ENCODE measurements at regions not wholly inside any gene's neighbourhood (a gene's known extent, or its start where the extent isn't known, plus 50 kb on each side); places are given as distances from the start of the nearest gene placed in this dataset.

- Histone ChIP-seq H3K36me3 (ENCODE audit: low read depth) (no peaks in the 10 kb centered on the region), H3K9me3 (no peaks in the 10 kb centered on the region), H3K4me1 (ENCODE audit: low read depth) (no peaks in the 10 kb centered on the region), H3K4me3 (no peak overlapping the region)
- intact Hi-C loops (cut with DNase I, micrococcal nuclease), result no loop called here
- no peak for TF ChIP-seq CTCF (IDR thresholded peaks at IDR 0.05)
- no peak for DNase-seq
- no peak for ATAC-seq
Observed at GRCh38 chr9:105846825-105847224, 152.5 kb downstream of the TMEM38B start.

- DNase-seq, result no peak
- H3K4me1 ChIP-seq (ENCODE audit: low read depth), result no peaks in the 10 kb centered on the region
- intact Hi-C loops (cut with DNase I, micrococcal nuclease), result no loop called here
- H3K4me3 ChIP-seq, result no peak overlapping the region
- ATAC-seq, result no peak
- H3K9me3 ChIP-seq, result no peaks in the 10 kb centered on the region
- H3K36me3 ChIP-seq (ENCODE audit: low read depth), result no peaks in the 10 kb centered on the region
- no peak for TF ChIP-seq CTCF (IDR thresholded peaks at IDR 0.05)
Observed at GRCh38 chr9:105850852-105851500, 156.6 kb downstream of the TMEM38B start.

- no peaks in the 10 kb centered on the region for H3K36me3 ChIP-seq (ENCODE audit: low read depth)
- no peak for TF ChIP-seq CTCF (IDR thresholded peaks at IDR 0.05)
- intact Hi-C loops (cut with DNase I, micrococcal nuclease), result no loop called here
- DNase-seq (no peak), ATAC-seq (no peak)
- H3K4me3 ChIP-seq, result no peak overlapping the region
- H3K4me1 ChIP-seq (ENCODE audit: low read depth), result no peaks in the 10 kb centered on the region
- H3K9me3 ChIP-seq, result no peaks in the 10 kb centered on the region
Observed at GRCh38 chr9:105854026-105854782, 159.9 kb downstream of the TMEM38B start.

- intact Hi-C loops (cut with DNase I, micrococcal nuclease), result no loop called here
- no peaks in the 10 kb centered on the region for H3K9me3 ChIP-seq
- no peak for TF ChIP-seq CTCF (IDR thresholded peaks at IDR 0.05)
- no peaks in the 10 kb centered on the region for H3K36me3 ChIP-seq (ENCODE audit: low read depth)
- no peak overlapping the region for H3K4me3 ChIP-seq
- no peaks in the 10 kb centered on the region for H3K4me1 ChIP-seq (ENCODE audit: low read depth)
- no peak for ATAC-seq
- DNase-seq, result no peak
Observed at GRCh38 chr9:105854783-105855724, 160.7 kb downstream of the TMEM38B start.

GRCh38 chr9:105855987-105856386 lies 161.6 kb downstream of the TMEM38B start:
- no peaks in the 10 kb centered on the region for H3K4me1 ChIP-seq (ENCODE audit: low read depth)
- no peak for ATAC-seq
- no peak for TF ChIP-seq CTCF (IDR thresholded peaks at IDR 0.05)
- H3K36me3 ChIP-seq (ENCODE audit: low read depth), result no peaks in the 10 kb centered on the region
- intact Hi-C loops (cut with DNase I, micrococcal nuclease), result no loop called here
- no peaks in the 10 kb centered on the region for H3K9me3 ChIP-seq
- no peak overlapping the region for H3K4me3 ChIP-seq
- DNase-seq, result no peak
